ENCODE measurements at regions not wholly inside any gene's neighbourhood (a gene's known extent, or its start where the extent isn't known, plus 50 kb on each side); places are given as distances from the start of the nearest gene placed in this dataset.

DNA sequence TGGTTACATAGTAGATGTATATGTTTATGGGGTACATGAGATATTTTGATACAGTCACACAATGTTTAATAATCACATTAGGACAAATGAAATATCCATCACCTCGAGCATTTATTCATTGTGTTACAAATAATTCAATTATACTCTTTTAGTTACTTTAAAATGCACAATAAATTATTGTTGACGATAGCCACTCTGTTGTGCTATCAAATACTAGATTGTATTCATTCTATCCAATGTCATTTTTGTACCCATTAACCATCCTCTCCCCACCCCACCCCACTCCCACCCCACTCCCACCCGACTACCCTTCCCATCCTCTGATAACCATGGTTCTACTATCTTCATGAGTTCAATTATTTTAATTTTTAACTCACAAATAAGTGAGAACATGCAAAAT, 585.4 kb downstream of the CDH26 start:
- H3K9me3 ChIP-seq (ENCODE audit: insufficient read depth in 2 of 2, low read depth in 1 of 2, low read length in 1 of 2) = no peaks in the 10 kb centered on the region
- H2AK5ac ChIP-seq (ENCODE audit: low read depth, low read length) = no peak overlapping the region
- no peak overlapping the region for H4K91ac ChIP-seq (replicated peaks; ENCODE audit: insufficient read length, low read length)
- FAIRE-seq (no peak), DNase-seq (ENCODE audit: low read depth in 1 of 2, low spot score in 2 of 2) (no peak)
- no peak overlapping the region for H3K14ac ChIP-seq (ENCODE audit: insufficient read length)
- no peaks in the 10 kb centered on the region for H3K79me1 ChIP-seq (ENCODE audit: low read depth, low read length)
- POLR2A ChIA-PET (ENCODE audit: partially characterized antibody) = no interaction called here
- no peak overlapping the region for H2BK5ac ChIP-seq (ENCODE audit: low read depth, low read length)
- TF ChIP-seq, protein P1, sequence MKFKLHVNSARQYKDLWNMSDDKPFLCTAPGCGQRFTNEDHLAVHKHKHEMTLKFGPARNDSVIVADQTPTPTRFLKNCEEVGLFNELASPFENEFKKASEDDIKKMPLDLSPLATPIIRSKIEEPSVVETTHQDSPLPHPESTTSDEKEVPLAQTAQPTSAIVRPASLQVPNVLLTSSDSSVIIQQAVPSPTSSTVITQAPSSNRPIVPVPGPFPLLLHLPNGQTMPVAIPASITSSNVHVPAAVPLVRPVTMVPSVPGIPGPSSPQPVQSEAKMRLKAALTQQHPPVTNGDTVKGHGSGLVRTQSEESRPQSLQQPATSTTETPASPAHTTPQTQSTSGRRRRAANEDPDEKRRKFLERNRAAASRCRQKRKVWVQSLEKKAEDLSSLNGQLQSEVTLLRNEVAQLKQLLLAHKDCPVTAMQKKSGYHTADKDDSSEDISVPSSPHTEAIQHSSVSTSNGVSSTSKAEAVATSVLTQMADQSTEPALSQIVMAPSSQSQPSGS (IDR thresholded peaks at IDR 0.05; ENCODE audit: low read length) = no peak
- TF ChIP-seq TCF12 (IDR thresholded peaks at IDR 0.05; ENCODE audit: low read depth, low read length) (no peak), TAF7 (optimal IDR thresholded peaks at IDR 0.05; ENCODE audit: borderline replicate concordance, low read depth, low read length) (no peak), FOSL1 (IDR thresholded peaks at IDR 0.05; ENCODE audit: insufficient read depth, low read depth, low read length) (no peak), POU5F1 (IDR thresholded peaks at IDR 0.05; ENCODE audit: low read depth, low read length) (no peak), JUND (IDR thresholded peaks at IDR 0.05; ENCODE audit: low read length) (no peak), SP4 (IDR thresholded peaks at IDR 0.05; ENCODE audit: low read length) (no peak), PHF8 (conservative IDR thresholded peaks at IDR 0.05; ENCODE audit: low read depth, low read length) (no peak), SRF (IDR thresholded peaks at IDR 0.05; ENCODE audit: low read depth, low read length) (no peak), RAD21 (IDR thresholded peaks at IDR 0.05 in 1 of 2, conservative IDR thresholded peaks at IDR 0.05 in 1 of 2; ENCODE audit: low read depth in 2 of 2, low read length in 2 of 2) (no peak)
- H3K4me3 ChIP-seq (ENCODE audit: extremely low read depth in 1 of 4, insufficient read depth in 2 of 4, low read depth in 3 of 4, low read length in 4 of 4) = no peak overlapping the region
- no peak overlapping the region for H2BK12ac ChIP-seq (ENCODE audit: low read depth, low read length)
- H3K23ac ChIP-seq (ENCODE audit: insufficient read length) = no peak overlapping the region
- no peak overlapping the region for H4K5ac ChIP-seq (ENCODE audit: insufficient read length, low read depth, low read length)
- H2AFZ ChIP-seq (ENCODE audit: low read length) = no peak overlapping the region
- no peak overlapping the region for H2BK20ac ChIP-seq (ENCODE audit: low read length)
- H3K4me1 ChIP-seq (replicated peaks in 1 of 4; ENCODE audit: control insufficient read depth in 3 of 4, insufficient read depth in 4 of 4, low read length in 3 of 4) = no peaks in the 10 kb centered on the region
- H4K20me1 ChIP-seq (replicated peaks in 1 of 2; ENCODE audit: control insufficient read depth in 1 of 2, insufficient read depth in 2 of 2, low read length in 2 of 2) = no peaks in the 10 kb centered on the region
- no peak overlapping the region for H3K27ac ChIP-seq (ENCODE audit: low read depth, low read length)
- H2BK15ac ChIP-seq (ENCODE audit: low read length) = no peak overlapping the region
- H3K56ac ChIP-seq (replicated peaks; ENCODE audit: insufficient read length, low read depth, low read length) = no peak overlapping the region
- H3K18ac ChIP-seq (ENCODE audit: extremely low read depth, low read length) = no peak overlapping the region
- no peak overlapping the region for H2BK120ac ChIP-seq (replicated peaks; ENCODE audit: low read depth, low read length)
- H3K9ac ChIP-seq (replicated peaks in 1 of 4; ENCODE audit: extremely low read depth in 1 of 4, low read depth in 3 of 4, low read length in 3 of 4) = no peak overlapping the region
- 94% methylated on average over 3 of the region's 3 CpGs; no CpG with 5 or more reads in 1 of the 2 experiments for WGBS, 2 experiments (ENCODE audit: extremely low coverage in 1 of 2, insufficient coverage in 1 of 2, insufficient read length in 1 of 2, insufficient replicate concordance in 2 of 2, low coverage in 1 of 2, low lambda C conversion rate in 2 of 2, missing lambda C conversion rate in 1 of 2)
- no peaks in the 10 kb centered on the region for H3K36me3 ChIP-seq (ENCODE audit: control insufficient read depth in 2 of 4, insufficient read depth in 4 of 4, low read length in 3 of 4)
- H4K8ac ChIP-seq (ENCODE audit: extremely low read depth, insufficient read depth, low read length) = no peak overlapping the region
- no peak overlapping the region for H3K4ac ChIP-seq (replicated peaks; ENCODE audit: insufficient read length, low read depth, low read length)
- no peaks in the 10 kb centered on the region for H3K23me2 ChIP-seq (ENCODE audit: low read depth, low read length)
- CTCF ChIA-PET (ENCODE audit: partially characterized antibody) = no interaction called here
- H3K79me2 ChIP-seq (ENCODE audit: control insufficient read depth in 1 of 2, insufficient read depth in 2 of 2, low read length in 2 of 2) = no peaks in the 10 kb centered on the region
- no peaks in the 10 kb centered on the region for H3K27me3 ChIP-seq (replicated peaks in 1 of 4; ENCODE audit: control insufficient read depth in 3 of 4, extremely low read depth in 1 of 4, insufficient read depth in 3 of 4, low read length in 3 of 4)
- H3K4me2 ChIP-seq (ENCODE audit: insufficient read depth in 1 of 2, low read depth in 2 of 2, low read length in 2 of 2) = no peak overlapping the region

Measured in H1 (cell line).